NCI-H146 (cell line): ENCODE measurements at regions not wholly inside any gene's neighbourhood (a gene's known extent, or its start where the extent isn't known, plus 50 kb on each side); places are given as distances from the start of the nearest gene placed in this dataset.

ENCODE experiments used
- DNase-seq: peaks from one replicate; lab custom pipeline; 2025; lab: John Stamatoyannopoulos, UW

- peak; percentile 55 for DNase-seq
These were observed 137.3 kb upstream of the FRMD4A start for GRCh38 chr10:14468023-14468441.

- DNase-seq: no peak
These were observed 135.5 kb upstream of the FRMD4A start for GRCh38 chr10:14466257-14466656.

GRCh38 chr10:14460447-14460846 lies 129.7 kb upstream of the FRMD4A start:
- DNase-seq: no peak

GRCh38 chr10:14459665-14460064 lies 128.9 kb upstream of the FRMD4A start:
- no peak for DNase-seq

GRCh38 chr10:14456870-14457266 lies 126.1 kb upstream of the FRMD4A start:
- DNase-seq: no peak

- no peak for DNase-seq
These were observed 125.6 kb upstream of the FRMD4A start for GRCh38 chr10:14456218-14456869.

GRCh38 chr10:14454629-14455028 lies 123.9 kb upstream of the FRMD4A start:
- no peak for DNase-seq

- no peak for DNase-seq
These were observed 123.5 kb upstream of the FRMD4A start for GRCh38 chr10:14454206-14454605.

- no peak for DNase-seq
These were observed 122.9 kb upstream of the FRMD4A start for GRCh38 chr10:14453593-14453992.

GRCh38 chr10:14451341-14451740 lies 120.6 kb upstream of the FRMD4A start:
- DNase-seq: no peak

- DNase-seq: no peak
These were observed 119.3 kb upstream of the FRMD4A start for GRCh38 chr10:14450041-14450491.

GRCh38 chr10:14449293-14449815 lies 118.6 kb upstream of the FRMD4A start:
- no peak for DNase-seq

GRCh38 chr10:14448197-14448990 lies 117.7 kb upstream of the FRMD4A start:
- no peak for DNase-seq

- DNase-seq: no peak
These were observed 116.5 kb upstream of the FRMD4A start for GRCh38 chr10:14447094-14447839.

- DNase-seq: no peak
These were observed 108.9 kb upstream of the FRMD4A start for GRCh38 chr10:14439451-14440259.

- DNase-seq: no peak
These were observed 107.9 kb upstream of the FRMD4A start for GRCh38 chr10:14438576-14438975.

GRCh38 chr10:14438057-14438456 lies 107.3 kb upstream of the FRMD4A start:
- DNase-seq: no peak

GRCh38 chr10:14435976-14436632 lies 105.4 kb upstream of the FRMD4A start:
- DNase-seq: no peak

- peak; percentile 84 for DNase-seq
These were observed 102.4 kb upstream of the FRMD4A start for GRCh38 chr10:14433147-14433546.

- DNase-seq: no peak
These were observed 101.1 kb upstream of the FRMD4A start for GRCh38 chr10:14431868-14432267.

GRCh38 chr10:14429043-14429700 lies 98.4 kb upstream of the FRMD4A start:
- no peak for DNase-seq
